HCT116 (cell line): ENCODE measurements at regions not wholly inside any gene's neighbourhood (a gene's known extent, or its start where the extent isn't known, plus 50 kb on each side); places are given as distances from the start of the nearest gene placed in this dataset.

Experiments
- ATAC-seq: fragments of 200-7000 bp; cut with Tn5 transposase; 2 replicates; pipeline ENCODE4 v1.9.1; 2020; ENCODE audit warnings: mild to moderate bottlenecking, moderate library complexity
- BruUV-seq: library from RNA; stranded (reverse); fragments of 400-500 nt; replicated peaks from 2 replicates; lab custom pipeline; 2021; lab: Mats Ljungman, UMichigan
- CTCF ChIA-PET: fragments of 300-600 bp; sonication (Branson Sonifier 250); formaldehyde crosslinking; loops from one replicate; lab custom pipeline; 2021; ENCODE audit warnings: antibody characterized with exemption; lab: Charles Lee
- POLR2A ChIA-PET: fragments of 300-600, 350-600 bp; sonication (Branson Sonifier 250); formaldehyde crosslinking; loops from one replicate; lab custom pipeline; 2021; ENCODE audit warnings: antibody characterized with exemption; lab: Charles Lee
- RAD21 ChIA-PET, 2 experiments: fragments of 300-600 bp; sonication (Branson Sonifier 250); formaldehyde crosslinking; loops; one replicate each; lab custom pipeline; 2023; ENCODE audit warnings: low total read pairs in 2 of 2; ENCODE audit not compliant: uncharacterized antibody in 2 of 2, unreplicated experiment in 2 of 2, low non-redundant PET in 1 of 2; lab: Charles Lee
- DNase-seq: peaks from one replicate; pipeline ENCODE4 v3.0.0-alpha.2; 2010; ENCODE audit warnings: low read depth, low spot score
- H2AFZ ChIP-seq: fragments of 200-600 bp; shearing (Covaris generic), sonication (generic); 2 replicates; pipeline ENCODE4 v1.6.1; 2017; ENCODE audit warnings: low read depth, mixed run types, mixed read lengths, antibody characterized with exemption, low read length; ENCODE audit not compliant: poor library complexity, severe bottlenecking
- H3K27ac ChIP-seq: 2 replicates; pipeline ENCODE4 v1.5.1; 2012; ENCODE audit warnings: low read depth, low read length
- H3K27me3 ChIP-seq: fragments of 200-600 bp; sonication (generic); 2 replicates; pipeline ENCODE4 v1.6.1; 2016; ENCODE audit warnings: mixed run types, low read length, mixed read lengths; ENCODE audit not compliant: insufficient read depth
- H3K36me3 ChIP-seq, 2 experiments: fragments of 200-500 bp in 1 of 2; fragments of 200-600 bp in 1 of 2; sonication (Bioruptor generic) in 1 of 2; sonication (generic) in 1 of 2; 2 replicates each; pipeline versions ENCODE4 v1.5.1 to v1.6.1; 2014 to 2016; ENCODE audit warnings: low read length in 2 of 2, inconsistent platforms in 1 of 2, mixed read lengths in 1 of 2, mixed run types in 1 of 2; ENCODE audit not compliant: insufficient read depth in 2 of 2, control insufficient read depth in 1 of 2
- H3K4me1 ChIP-seq, 2 experiments: fragments of 200-600 bp in 1 of 2; sonication (generic) in 1 of 2; 2 replicates each; pipeline versions ENCODE4 v1.5.1 to v1.6.1; 2012 to 2017; ENCODE audit warnings: low read length in 2 of 2, inconsistent platforms in 1 of 2, mild to moderate bottlenecking in 1 of 2, mixed read lengths in 1 of 2, mixed run types in 1 of 2, moderate library complexity in 1 of 2; ENCODE audit not compliant: insufficient read depth in 2 of 2, control insufficient read depth in 1 of 2
- H3K4me2 ChIP-seq: fragments of 200-600 bp; sonication (generic); 2 replicates; pipeline ENCODE4 v1.6.1; 2017; ENCODE audit warnings: mixed run types, low read length, mixed read lengths
- H3K4me3 ChIP-seq, 2 experiments: fragments of 200-600 bp in 1 of 2; sonication (generic) in 1 of 2; replicated peaks in 1 of 2; 2 replicates each; pipeline ENCODE4 v1.5.1; 2011 to 2016; ENCODE audit warnings: low read length in 2 of 2, control low read depth in 1 of 2, low read depth in 1 of 2, mild to moderate bottlenecking in 1 of 2, mixed read lengths in 1 of 2, mixed run types in 1 of 2
- H3K79me2 ChIP-seq: fragments of 200-600 bp; sonication (generic); 2 replicates; pipeline ENCODE4 v1.6.1; 2017; ENCODE audit warnings: mild to moderate bottlenecking, mixed run types, low read length, moderate library complexity, mixed read lengths; ENCODE audit not compliant: insufficient read depth
- H3K9ac ChIP-seq: fragments of 200-600 bp; sonication (generic); 2 replicates; pipeline ENCODE4 v1.6.1; 2016; ENCODE audit warnings: low read length, mixed read lengths
- H3K9me2 ChIP-seq: fragments of 200-600 bp; sonication (generic), shearing (Covaris generic); 2 replicates; pipeline ENCODE4 v1.6.1; 2017; ENCODE audit warnings: mixed run types, mild to moderate bottlenecking, moderate library complexity; ENCODE audit not compliant: insufficient read depth
- H3K9me3 ChIP-seq, 2 experiments: fragments of 200-500 bp in 1 of 2; fragments of 200-600 bp in 1 of 2; sonication (Bioruptor generic) in 1 of 2; sonication (generic) in 1 of 2; 2 replicates each; pipeline ENCODE4 v1.6.1; 2014 to 2017; ENCODE audit warnings: low read length in 2 of 2, mixed read lengths in 2 of 2, inconsistent platforms in 1 of 2, low read depth in 1 of 2, mild to moderate bottlenecking in 1 of 2, mixed run types in 1 of 2, moderate library complexity in 1 of 2; ENCODE audit not compliant: control insufficient read depth in 1 of 2, insufficient read depth in 1 of 2
- H4K20me1 ChIP-seq: fragments of 200-600 bp; sonication (generic), shearing (Covaris generic); 2 replicates; pipeline ENCODE4 v1.6.1; 2017; ENCODE audit warnings: mixed run types, mild to moderate bottlenecking, moderate library complexity; ENCODE audit not compliant: insufficient read depth
- CTCF ChIP-seq, 3 experiments: fragments of 200-600 bp in 1 of 3; sonication (generic) in 1 of 3; IDR thresholded peaks in 2 of 3; conservative IDR thresholded peaks in 1 of 3; 2 replicates each; pipeline ENCODE4 v1.5.1; 2012 to 2017; ENCODE audit warnings: low read depth in 2 of 3, low read length in 2 of 3, antibody characterized with exemption in 1 of 3, borderline replicate concordance in 1 of 3, control low read depth in 1 of 3, mild to moderate bottlenecking in 1 of 3, mixed read lengths in 1 of 3, mixed run types in 1 of 3, moderate library complexity in 1 of 3; ENCODE audit not compliant: insufficient read depth in 1 of 3
- EGR1 ChIP-seq: IDR thresholded peaks from 2 replicates; pipeline ENCODE4 v1.6.1; 2012; ENCODE audit warnings: low read depth
- EZH2 ChIP-seq: fragments of 200-600 bp; sonication (generic); IDR thresholded peaks from 2 replicates; pipeline ENCODE4 v1.6.1; 2017; ENCODE audit warnings: antibody characterized with exemption, mixed run types
- FOSL1 ChIP-seq: IDR thresholded peaks from 2 replicates; pipeline ENCODE4 v1.6.1; 2012; ENCODE audit warnings: low read depth
- MAX ChIP-seq: IDR thresholded peaks from 2 replicates; pipeline ENCODE4 v1.6.1; 2012
- POLR2A ChIP-seq: IDR thresholded peaks from 2 replicates; pipeline ENCODE4 v1.7.0; 2011; ENCODE audit warnings: borderline replicate concordance; ENCODE audit not compliant: insufficient read depth, insufficient read length; ENCODE audit errors: extremely low read depth
- REST ChIP-seq: IDR thresholded peaks from 2 replicates; pipeline ENCODE4 v1.6.1; 2012; ENCODE audit warnings: low read depth
- SIN3A ChIP-seq: IDR thresholded peaks from 2 replicates; pipeline ENCODE4 v1.6.1; 2012; ENCODE audit warnings: low read depth
- TCF7L2 ChIP-seq: IDR thresholded peaks from 2 replicates; pipeline ENCODE4 v1.7.0; 2011; ENCODE audit warnings: borderline replicate concordance, inconsistent platforms; ENCODE audit not compliant: insufficient read depth, insufficient read length; ENCODE audit errors: extremely low read depth
- YY1 ChIP-seq: IDR thresholded peaks from 2 replicates; pipeline ENCODE4 v1.6.1; 2011; ENCODE audit warnings: low read length, low read depth, moderate library complexity, mild to moderate bottlenecking; ENCODE audit not compliant: insufficient replicate concordance; ENCODE audit errors: extremely low read depth
- ZBTB33 ChIP-seq: IDR thresholded peaks from 2 replicates; pipeline ENCODE4 v1.6.1; 2011; ENCODE audit warnings: mild to moderate bottlenecking, low read length, moderate library complexity; ENCODE audit not compliant: insufficient replicate concordance; ENCODE audit errors: extremely low read depth
- ZFX ChIP-seq: fragments of 450-650 bp; IDR thresholded peaks from 2 replicates; pipeline ENCODE4 v1.6.1; 2017
- intact Hi-C: fragments of 100-400 bp; cut with micrococcal nuclease; formaldehyde crosslinking; loops from 2 replicates; pipeline ENCODE4 v1.10.0; 2022

GRCh38 chr4:23355258-23355657 is 534.6 kb downstream of the PPARGC1A start:
- no peak overlapping the region for H3K9ac ChIP-seq
- ChIA-PET POLR2A (no interaction called here), CTCF (no interaction called here), RAD21 (no interaction called here)
- no peaks in the 10 kb centered on the region for H4K20me1 ChIP-seq
- intact Hi-C loops, result no loop called here
- H3K4me1 ChIP-seq, result no peaks in the 10 kb centered on the region
- no peaks in the 10 kb centered on the region for H3K9me2 ChIP-seq
- H3K27me3 ChIP-seq, result no peaks in the 10 kb centered on the region
- DNase-seq (no peak), ATAC-seq (no peak)
- BruUV-seq, result no TSS peak
- no peak overlapping the region for H3K27ac ChIP-seq
- no peaks in the 10 kb centered on the region for H3K36me3 ChIP-seq
- no peaks in the 10 kb centered on the region for H3K79me2 ChIP-seq
- no peak overlapping the region for H3K4me3 ChIP-seq
- TF ChIP-seq YY1 (no peak), REST (no peak), EGR1 (no peak), POLR2A (no peak), EZH2 (no peak), ZBTB33 (no peak), MAX (no peak), CTCF (IDR thresholded peaks at IDR 0.05 in 2 of 3, conservative IDR thresholded peaks at IDR 0.05 in 1 of 3; ENCODE audit: borderline replicate concordance in 1 of 3, insufficient read depth in 1 of 3, low read depth in 2 of 3, low read length in 2 of 3) (no peak), FOSL1 (no peak), ZFX (no peak), SIN3A (no peak), TCF7L2 (no peak)
- peaks cover 7 to 20% of the 10 kb centered on the region in 2 experiments; a peak in 2 of 4 replicates for H3K9me3 ChIP-seq
- H3K4me2 ChIP-seq, result no peak overlapping the region
- no peak overlapping the region for H2AFZ ChIP-seq
